HepG2 (cell line): ENCODE measurements at regions not wholly inside any gene's neighbourhood (a gene's known extent, or its start where the extent isn't known, plus 50 kb on each side); places are given as distances from the start of the nearest gene placed in this dataset.

Source experiments
- ATAC-seq: fragments of 200-7000 bp; cut with Tn5 transposase; 3 replicates; pipeline ENCODE4 v1.9.1; 2020; ENCODE audit warnings: mild to moderate bottlenecking, moderate library complexity
- BruUV-seq: library from RNA; stranded (reverse); fragments of 400-500 nt; replicated peaks from 2 replicates; lab custom pipeline; 2021; lab: Mats Ljungman, UMichigan
- CTCF ChIA-PET: fragments of 300-600 bp; formaldehyde crosslinking; extraction: SDS; loops from one replicate; lab custom pipeline; 2021; ENCODE audit warnings: low total read pairs, inconsistent platforms, low intra/inter-chr PET ratio; lab: Yijun Ruan, JAX
- POLR2A ChIA-PET: fragments of 350-600 bp; sonication (Branson Sonifier 250); formaldehyde crosslinking; loops from one replicate; lab custom pipeline; 2020; ENCODE audit warnings: antibody characterized with exemption, inconsistent platforms; lab: Yijun Ruan, JAX
- DNase-seq: peaks from one replicate; pipeline ENCODE4 v3.0.0-alpha.2; 2015; ENCODE audit warnings: low spot score
- FAIRE-seq: peaks from 3 replicates; lab custom pipeline; 2011; peaks lifted over from hg19 to GRCh38; lab: Jason Lieb, UNC
- H2AFZ ChIP-seq: one replicate; pipeline ENCODE4 v1.6.1; 2011; ENCODE audit warnings: low read length, inconsistent platforms
- H3K27ac ChIP-seq: fragments of 300-600 bp; 3 replicates; pipeline ENCODE4 v1.8.0; 2011; ENCODE audit warnings: mixed run types, mild to moderate bottlenecking, mixed read lengths, low read length, inconsistent platforms; ENCODE audit not compliant: insufficient read depth; ENCODE audit errors: extremely low read length
- H3K27me3 ChIP-seq, 2 experiments: fragments of 200-600 bp in 1 of 2; 2 replicates in 1 of 2; 3 replicates in 1 of 2; pipeline versions ENCODE4 v1.6.0 to v1.8.0; 2011; ENCODE audit warnings: low read length in 2 of 2, mild to moderate bottlenecking in 2 of 2, moderate library complexity in 2 of 2, inconsistent platforms in 1 of 2; ENCODE audit not compliant: insufficient read depth in 2 of 2, control insufficient read depth in 1 of 2
- H3K36me3 ChIP-seq, 2 experiments: fragments of 200-600 bp in 1 of 2; replicated peaks in 1 of 2; 2 replicates in 1 of 2; 3 replicates in 1 of 2; pipeline versions ENCODE4 v1.5.1 to v1.8.0; 2011; ENCODE audit warnings: low read length in 2 of 2, inconsistent platforms in 1 of 2; ENCODE audit not compliant: insufficient read depth in 2 of 2, control insufficient read depth in 1 of 2
- H3K4me1 ChIP-seq: 2 replicates; pipeline ENCODE4 v1.5.1; 2012; ENCODE audit warnings: low read length, inconsistent platforms; ENCODE audit not compliant: insufficient read depth
- H3K4me2 ChIP-seq: 2 replicates; pipeline ENCODE4 v1.6.0; 2011; ENCODE audit warnings: low read depth, low read length, inconsistent platforms
- H3K4me3 ChIP-seq, 3 experiments: fragments of 200-600 bp in 1 of 3; sonication (generic), shearing (Covaris generic) in 1 of 3; replicated peaks in 1 of 3; 2 replicates each; pipeline ENCODE4 v1.5.1; 2011 to 2016; ENCODE audit warnings: low read length in 3 of 3, inconsistent platforms in 2 of 3, low read depth in 2 of 3, mild to moderate bottlenecking in 2 of 3, control low read depth in 1 of 3, mixed read lengths in 1 of 3; ENCODE audit not compliant: insufficient read depth in 1 of 3
- H3K79me2 ChIP-seq: one replicate; pipeline ENCODE4 v1.6.1; 2011; ENCODE audit warnings: low read length, inconsistent platforms; ENCODE audit not compliant: insufficient read depth
- H3K9ac ChIP-seq: 2 replicates; pipeline ENCODE4 v1.6.0; 2011; ENCODE audit warnings: mild to moderate bottlenecking, low read depth, low read length, inconsistent platforms; ENCODE audit not compliant: insufficient read depth
- H3K9me3 ChIP-seq: 2 replicates; pipeline ENCODE4 v1.5.1; 2012; ENCODE audit warnings: mild to moderate bottlenecking, low read length
- H4K20me1 ChIP-seq: 2 replicates; pipeline ENCODE4 v1.6.0; 2011; ENCODE audit warnings: inconsistent platforms, mild to moderate bottlenecking, low read length, moderate library complexity; ENCODE audit not compliant: insufficient read depth
- AGO1 ChIP-seq: fragments of 200-400 bp; formaldehyde crosslinking; IDR thresholded peaks from 2 replicates; pipeline ENCODE4 v1.6.1; 2017; ENCODE audit warnings: mild to moderate bottlenecking, low read depth, low read length, moderate library complexity; ENCODE audit not compliant: poor library complexity, severe bottlenecking
- MXD4 ChIP-seq: IDR thresholded peaks from 2 replicates; pipeline ENCODE4 v1.6.1; 2016; ENCODE audit warnings: mild to moderate bottlenecking, missing biosample characterization, missing genetic modification reagents
- NONO ChIP-seq, 2 experiments: fragments of 450-650 bp in 1 of 2; sonication (generic) in 1 of 2; formaldehyde crosslinking in 1 of 2; IDR thresholded peaks in 1 of 2; conservative IDR thresholded peaks in 1 of 2; 2 replicates each; pipeline versions ENCODE4 v1.6.1 to v1.8.0; 2017 to 2022; ENCODE audit warnings: mild to moderate bottlenecking in 1 of 2, missing genetic modification reagents in 1 of 2, moderate library complexity in 1 of 2
- REL ChIP-seq: sonication (generic); formaldehyde crosslinking; conservative IDR thresholded peaks from 2 replicates; pipeline ENCODE4 v1.8.0; 2022; ENCODE audit warnings: mild to moderate bottlenecking, missing genetic modification reagents, moderate library complexity
- TAF1 ChIP-seq: sonication (generic); formaldehyde crosslinking; IDR thresholded peaks from 2 replicates; pipeline ENCODE4 v1.4.0; 2020; ENCODE audit warnings: missing genetic modification reagents
- ZNF121 ChIP-seq: sonication (generic); formaldehyde crosslinking; IDR thresholded peaks from 2 replicates; pipeline ENCODE4 v1.5.0; 2020; ENCODE audit warnings: mild to moderate bottlenecking, missing genetic modification reagents
- ZNF468 ChIP-seq: sonication (generic); formaldehyde crosslinking; IDR thresholded peaks from 2 replicates; pipeline ENCODE4 v1.8.0; 2022; ENCODE audit warnings: mild to moderate bottlenecking, moderate library complexity, missing genetic modification reagents
- ZNF644 ChIP-seq: IDR thresholded peaks from 2 replicates; pipeline ENCODE4 v1.6.1; 2016; ENCODE audit warnings: low read depth
- WGBS: methylation state at CpG from one replicate; pipeline ENCODE4 v1.1.6; 2017; ENCODE audit warnings: low lambda C conversion rate; 5-methylcytosine and 5-hydroxymethylcytosine counted together
- in situ Hi-C: cut with HindIII; loops from 2 replicates; pipeline ENCODE4 v1.10.0; 2017; ENCODE audit warnings: low pct_unique_long_range_greater_than_20kb; ENCODE audit not compliant: extremely low pct_ligation_motif_present
- intact Hi-C: fragments of 100-400 bp; cut with micrococcal nuclease; formaldehyde crosslinking; loops from one replicate; pipeline ENCODE4 v1.10.0; 2022; ENCODE audit not compliant: unreplicated experiment
- TF ChIP-seq, protein P1 (sequence below): sonication (generic); formaldehyde crosslinking; IDR thresholded peaks from 2 replicates; pipeline ENCODE4 v1.4.0; 2020; ENCODE audit warnings: mild to moderate bottlenecking, missing genetic modification reagents
- TF ChIP-seq, protein P2 (sequence below): sonication (generic); formaldehyde crosslinking; IDR thresholded peaks from 2 replicates; pipeline ENCODE4 v1.8.0; 2022; ENCODE audit warnings: mild to moderate bottlenecking, missing genetic modification reagents, moderate library complexity
- TF ChIP-seq, protein P3 (sequence below): sonication (generic); formaldehyde crosslinking; conservative IDR thresholded peaks from 2 replicates; pipeline ENCODE4 v1.4.0; 2020; ENCODE audit warnings: missing genetic modification reagents
- TF ChIP-seq, protein P4 (sequence below): sonication (generic); formaldehyde crosslinking; IDR thresholded peaks from 2 replicates; pipeline ENCODE4 v1.9.0; 2021; ENCODE audit warnings: missing genetic modification reagents, borderline replicate concordance

DNA sequence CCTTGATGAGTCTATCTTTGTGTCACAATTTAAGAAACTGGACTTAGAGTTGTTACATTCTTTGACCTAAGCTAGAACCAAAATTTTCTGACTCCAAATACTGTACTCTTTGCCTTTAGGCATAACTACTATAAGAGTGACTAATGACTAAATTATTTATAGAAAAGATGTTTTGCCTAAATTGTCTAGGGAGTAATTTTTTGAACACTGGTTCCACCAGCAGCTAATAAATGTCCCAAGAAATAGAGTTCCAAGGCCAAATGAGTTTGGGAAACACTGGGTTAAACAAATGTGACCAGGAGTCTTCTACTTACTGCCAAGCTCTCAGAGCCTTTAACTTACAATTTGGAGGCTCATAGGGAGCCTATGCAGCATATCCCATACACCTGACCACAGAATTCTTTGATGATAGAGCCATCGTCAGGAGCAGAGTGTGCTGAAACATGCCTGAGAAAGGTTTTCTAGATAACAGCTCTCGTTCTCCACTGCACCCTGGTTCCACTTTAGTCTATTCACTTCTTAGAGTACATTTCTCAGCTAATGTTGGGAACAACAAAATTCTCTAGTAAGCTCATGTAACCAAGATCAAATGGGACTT, 215.9 kb upstream of the HMGA2 start:
- intact Hi-C loops, result no loop called here
- no peak overlapping the region for H3K4me2 ChIP-seq
- ATAC-seq (no peak), FAIRE-seq (no peak), DNase-seq (no peak)
- no peaks in the 10 kb centered on the region for H3K36me3 ChIP-seq
- no peak overlapping the region for H3K4me3 ChIP-seq
- H3K4me1 ChIP-seq, result peaks cover 9% of the 10 kb centered on the region
- no peaks in the 10 kb centered on the region for H3K79me2 ChIP-seq
- H3K9ac ChIP-seq, result no peak overlapping the region
- ChIA-PET CTCF (no interaction called here), POLR2A (no interaction called here)
- no peak overlapping the region for H2AFZ ChIP-seq
- in situ Hi-C loops, result loop anchor here (10.0 to 25.0 kb wide), 2 partner anchors 376 to 504 kb away; no protein-coding TSS in a partner anchor
- H4K20me1 ChIP-seq, result no peaks in the 10 kb centered on the region
- BruUV-seq, result no TSS peak
- H3K9me3 ChIP-seq, result no peaks in the 10 kb centered on the region
- no peak overlapping the region for H3K27ac ChIP-seq
- no peak for TF ChIP-seq ZNF468 (CRISPR knock-in tag)
- TF ChIP-seq, protein P1, sequence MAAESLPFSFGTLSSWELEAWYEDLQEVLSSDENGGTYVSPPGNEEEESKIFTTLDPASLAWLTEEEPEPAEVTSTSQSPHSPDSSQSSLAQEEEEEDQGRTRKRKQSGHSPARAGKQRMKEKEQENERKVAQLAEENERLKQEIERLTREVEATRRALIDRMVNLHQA (CRISPR knock-in tag), result no peak
- no peak for TF ChIP-seq AGO1
- no peak for TF ChIP-seq ZNF121
- no peak for TF ChIP-seq NONO (IDR thresholded peaks at IDR 0.05)
- TF ChIP-seq NONO (CRISPR knock-in tag; conservative IDR thresholded peaks at IDR 0.05), result no peak
- TF ChIP-seq, protein P2, sequence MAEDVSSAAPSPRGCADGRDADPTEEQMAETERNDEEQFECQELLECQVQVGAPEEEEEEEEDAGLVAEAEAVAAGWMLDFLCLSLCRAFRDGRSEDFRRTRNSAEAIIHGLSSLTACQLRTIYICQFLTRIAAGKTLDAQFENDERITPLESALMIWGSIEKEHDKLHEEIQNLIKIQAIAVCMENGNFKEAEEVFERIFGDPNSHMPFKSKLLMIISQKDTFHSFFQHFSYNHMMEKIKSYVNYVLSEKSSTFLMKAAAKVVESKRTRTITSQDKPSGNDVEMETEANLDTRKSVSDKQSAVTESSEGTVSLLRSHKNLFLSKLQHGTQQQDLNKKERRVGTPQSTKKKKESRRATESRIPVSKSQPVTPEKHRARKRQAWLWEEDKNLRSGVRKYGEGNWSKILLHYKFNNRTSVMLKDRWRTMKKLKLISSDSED (CRISPR knock-in tag), result no peak
- TF ChIP-seq ZNF644 (CRISPR knock-in tag), result no peak
- no peak for TF ChIP-seq TAF1 (CRISPR knock-in tag)
- TF ChIP-seq MXD4 (CRISPR knock-in tag), result no peak
- no peak for TF ChIP-seq REL (CRISPR knock-in tag)
- TF ChIP-seq, protein P3, sequence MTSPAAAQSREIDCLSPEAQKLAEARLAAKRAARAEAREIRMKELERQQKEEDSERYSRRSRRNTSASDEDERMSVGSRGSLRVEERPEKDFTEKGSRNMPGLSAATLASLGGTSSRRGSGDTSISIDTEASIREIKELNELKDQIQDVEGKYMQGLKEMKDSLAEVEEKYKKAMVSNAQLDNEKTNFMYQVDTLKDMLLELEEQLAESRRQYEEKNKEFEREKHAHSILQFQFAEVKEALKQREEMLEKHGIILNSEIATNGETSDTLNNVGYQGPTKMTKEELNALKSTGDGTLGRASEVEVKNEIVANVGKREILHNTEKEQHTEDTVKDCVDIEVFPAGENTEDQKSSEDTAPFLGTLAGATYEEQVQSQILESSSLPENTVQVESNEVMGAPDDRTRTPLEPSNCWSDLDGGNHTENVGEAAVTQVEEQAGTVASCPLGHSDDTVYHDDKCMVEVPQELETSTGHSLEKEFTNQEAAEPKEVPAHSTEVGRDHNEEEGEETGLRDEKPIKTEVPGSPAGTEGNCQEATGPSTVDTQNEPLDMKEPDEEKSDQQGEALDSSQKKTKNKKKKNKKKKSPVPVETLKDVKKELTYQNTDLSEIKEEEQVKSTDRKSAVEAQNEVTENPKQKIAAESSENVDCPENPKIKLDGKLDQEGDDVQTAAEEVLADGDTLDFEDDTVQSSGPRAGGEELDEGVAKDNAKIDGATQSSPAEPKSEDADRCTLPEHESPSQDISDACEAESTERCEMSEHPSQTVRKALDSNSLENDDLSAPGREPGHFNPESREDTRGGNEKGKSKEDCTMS, result no peak
- TF ChIP-seq, protein P4, sequence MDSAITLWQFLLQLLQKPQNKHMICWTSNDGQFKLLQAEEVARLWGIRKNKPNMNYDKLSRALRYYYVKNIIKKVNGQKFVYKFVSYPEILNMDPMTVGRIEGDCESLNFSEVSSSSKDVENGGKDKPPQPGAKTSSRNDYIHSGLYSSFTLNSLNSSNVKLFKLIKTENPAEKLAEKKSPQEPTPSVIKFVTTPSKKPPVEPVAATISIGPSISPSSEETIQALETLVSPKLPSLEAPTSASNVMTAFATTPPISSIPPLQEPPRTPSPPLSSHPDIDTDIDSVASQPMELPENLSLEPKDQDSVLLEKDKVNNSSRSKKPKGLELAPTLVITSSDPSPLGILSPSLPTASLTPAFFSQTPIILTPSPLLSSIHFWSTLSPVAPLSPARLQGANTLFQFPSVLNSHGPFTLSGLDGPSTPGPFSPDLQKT (CRISPR knock-in tag), result no peak
- WGBS, result 58% methylated on average over 2 of the region's 2 CpGs
- H3K27me3 ChIP-seq, result peaks cover 0 to 9% of the 10 kb centered on the region in 2 experiments; a peak in 1 of 5 replicates
